ENCODE measurements at regions not wholly inside any gene's neighbourhood (a gene's known extent, or its start where the extent isn't known, plus 50 kb on each side); places are given as distances from the start of the nearest gene placed in this dataset.
"Not testable (repeated sequence)": the region's sequence is repeated elsewhere in the genome, so short reads cannot be mapped to it uniquely, and the experiment has no call there.

GRCh38 chr7:81473236-81473635, 296.6 kb downstream of the HGF start:
- DNase-seq: no peak

GRCh38 chr7:81470724-81471379, 299.0 kb downstream of the HGF start:
- DNase-seq: no peak

- DNase-seq: no peak
Measured at GRCh38 chr7:81469869-81470723, 299.8 kb downstream of the HGF start.

DNA sequence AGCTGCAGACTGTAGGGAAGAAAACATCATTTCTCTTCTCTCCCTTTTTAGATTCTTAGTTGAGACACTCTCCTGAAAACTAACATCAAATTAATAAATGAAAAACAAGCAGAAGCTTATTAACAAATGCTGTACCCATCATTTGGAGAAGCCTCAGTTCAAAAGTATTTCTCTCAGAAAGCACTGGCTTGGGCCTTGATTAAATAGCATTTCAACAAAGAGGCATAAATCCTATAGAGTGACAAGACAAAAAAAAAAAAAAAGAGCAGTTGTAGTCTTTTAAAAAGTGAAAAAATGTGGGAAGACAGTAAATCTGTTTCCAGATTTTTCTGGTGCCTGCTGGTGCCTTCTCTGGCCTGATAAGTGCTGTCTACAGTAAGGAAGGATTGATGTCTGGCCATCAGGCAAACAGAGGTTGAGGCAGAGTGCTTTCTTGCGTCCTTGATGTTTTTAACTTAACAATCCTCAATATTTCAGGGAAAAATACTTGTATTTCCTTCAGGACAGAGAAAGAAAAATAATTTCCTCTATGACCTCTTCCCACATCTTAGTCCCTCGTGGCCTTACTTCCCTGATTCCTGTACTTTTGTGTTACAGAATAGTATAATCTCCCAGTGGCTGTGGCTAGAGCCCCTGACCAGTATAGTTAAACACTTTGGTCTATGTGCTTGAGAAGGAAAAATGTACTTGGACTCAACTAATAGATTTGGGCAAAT, 300.5 kb downstream of the HGF start:
- no peak for DNase-seq

GRCh38 chr7:81468526-81468925, 301.3 kb downstream of the HGF start:
- no peak for DNase-seq

DNA sequence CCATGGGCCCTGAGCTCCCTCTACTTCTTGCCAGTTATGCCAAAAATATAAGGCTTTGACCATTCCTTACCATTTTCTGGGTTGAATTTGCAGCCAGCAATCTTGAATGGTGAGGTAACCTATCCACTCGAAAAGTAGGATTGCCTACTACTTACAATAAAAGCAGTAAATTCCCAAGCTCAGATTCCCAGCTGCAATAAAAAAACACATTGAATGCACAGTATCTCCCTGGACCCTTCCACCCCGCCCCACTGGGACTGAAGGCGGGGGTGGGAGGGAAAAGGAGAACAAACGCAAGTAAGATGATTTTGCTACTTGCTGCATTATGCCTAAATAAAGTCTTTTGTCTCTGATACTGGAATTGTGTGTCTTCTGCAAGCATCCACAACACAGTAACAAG, 301.9 kb downstream of the HGF start:
- DNase-seq: no peak

DNA sequence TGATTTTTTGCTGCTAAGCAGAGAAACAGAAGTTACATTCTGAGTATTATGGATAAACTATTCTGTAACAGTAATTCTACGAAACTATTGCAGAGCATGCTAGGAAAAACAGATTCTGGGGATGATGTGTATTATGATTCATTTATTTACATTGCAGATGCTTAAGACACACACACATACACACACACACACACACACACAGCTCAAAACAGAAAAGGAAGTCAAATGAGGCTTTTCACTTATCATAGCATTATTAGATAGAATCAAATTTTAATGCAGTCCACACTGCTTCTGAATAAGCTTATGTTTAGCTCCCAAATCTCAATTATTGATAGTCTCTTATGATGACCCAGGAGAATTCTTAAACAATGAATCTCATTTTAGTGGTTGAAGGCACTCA, 307.2 kb downstream of the HGF start:
- no peak for DNase-seq

GRCh38 chr7:81460250-81461045, 309.4 kb downstream of the HGF start:
- no peak for DNase-seq

GRCh38 chr7:81459485-81459884, 310.4 kb downstream of the HGF start:
- no peak for DNase-seq

DNA sequence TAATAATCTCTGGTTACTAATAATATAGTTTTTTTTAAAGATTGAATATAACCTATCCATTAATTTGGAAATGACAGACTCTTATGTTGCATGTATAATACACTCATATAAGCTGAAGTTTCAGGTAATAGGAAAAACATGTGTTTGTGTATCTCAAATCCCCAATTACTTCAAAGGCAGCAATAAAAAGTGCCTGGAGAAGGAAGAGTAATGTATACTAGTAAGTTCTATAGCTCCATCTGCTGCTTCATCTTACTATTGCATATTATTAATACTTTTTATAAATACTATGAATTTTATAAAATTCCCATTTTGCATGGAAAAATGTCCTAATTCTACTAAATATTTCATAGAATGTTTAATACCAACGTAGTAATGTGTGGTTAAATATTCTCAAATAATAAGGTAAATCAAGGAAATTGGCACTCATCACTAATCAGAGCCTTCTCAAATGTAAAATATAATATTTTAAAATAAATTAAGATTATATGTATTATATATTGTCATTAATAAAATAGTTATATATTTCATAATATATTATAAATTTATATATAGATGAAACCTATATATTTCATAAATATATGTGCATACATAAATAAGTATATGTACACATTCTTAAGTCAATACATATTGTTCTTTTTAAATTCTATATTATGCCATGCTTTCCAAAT, 311.9 kb downstream of the HGF start:
- no peak for DNase-seq

DNA sequence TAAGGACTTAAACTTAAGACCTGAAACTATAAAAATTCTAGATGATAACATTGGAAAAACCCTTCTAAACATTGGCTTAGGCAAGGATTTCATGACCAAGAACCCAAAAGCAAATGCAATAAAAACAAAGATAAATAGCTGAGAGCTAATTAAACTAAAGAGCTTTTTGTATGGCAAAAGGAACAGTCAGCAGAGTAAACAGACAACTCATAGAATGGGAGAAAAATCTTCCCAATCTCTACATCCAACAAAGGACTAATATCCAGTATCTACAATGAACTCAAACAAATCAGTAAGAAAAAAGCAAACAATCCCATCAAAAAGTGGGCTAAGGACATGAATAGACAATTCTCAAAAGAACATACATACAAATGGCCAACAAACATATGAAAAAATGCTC, 316.1 kb downstream of the HGF start:
- not testable (repeated sequence) for DNase-seq

DNA sequence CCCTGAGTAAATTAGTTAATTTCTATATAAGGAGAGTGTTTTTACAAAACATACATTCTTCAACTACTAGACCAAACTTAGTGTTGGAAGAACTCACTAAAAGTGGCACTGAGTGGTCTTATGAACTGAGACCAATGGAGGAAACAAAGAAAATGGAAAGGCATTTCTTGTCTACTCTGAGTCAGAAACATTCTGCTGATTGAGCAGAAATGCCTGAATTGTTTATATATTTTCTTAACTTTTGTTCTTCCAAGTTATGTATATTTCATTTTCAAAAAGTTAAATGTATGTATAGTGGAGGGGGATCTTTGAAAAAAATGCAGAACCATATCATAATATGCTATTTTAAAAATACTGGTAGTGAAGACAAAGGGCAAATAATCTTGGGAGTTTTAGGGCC, 320.7 kb downstream of the HGF start:
- DNase-seq: no peak

DNA sequence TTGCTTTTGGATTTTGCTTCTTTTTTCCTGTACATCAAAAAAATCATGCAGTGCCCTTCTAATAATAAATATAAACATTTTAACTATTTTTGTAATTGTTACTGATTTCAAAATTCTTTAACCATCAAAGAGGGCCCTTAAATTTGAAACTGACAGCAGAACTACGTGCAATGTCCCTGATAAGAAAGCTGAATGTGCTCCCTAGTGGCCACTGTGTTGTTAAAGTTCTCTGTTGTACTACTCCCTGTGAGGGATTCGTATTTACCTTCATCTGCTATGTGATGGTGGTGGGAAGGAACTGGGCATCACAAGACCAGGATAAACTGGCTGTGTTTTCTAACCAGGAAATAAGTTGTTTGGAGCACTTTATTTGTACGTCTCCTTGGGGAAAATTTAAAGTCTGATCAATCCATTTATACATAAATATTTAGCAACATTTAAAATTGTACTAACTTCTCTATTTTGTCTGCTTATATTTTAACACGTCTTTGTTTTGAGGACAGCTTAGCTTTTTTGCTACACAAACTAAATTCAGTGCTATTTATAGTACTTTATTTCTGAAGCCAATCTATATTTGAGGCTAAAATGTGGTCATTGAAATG, 322.4 kb downstream of the HGF start:
- no peak for DNase-seq

DNA sequence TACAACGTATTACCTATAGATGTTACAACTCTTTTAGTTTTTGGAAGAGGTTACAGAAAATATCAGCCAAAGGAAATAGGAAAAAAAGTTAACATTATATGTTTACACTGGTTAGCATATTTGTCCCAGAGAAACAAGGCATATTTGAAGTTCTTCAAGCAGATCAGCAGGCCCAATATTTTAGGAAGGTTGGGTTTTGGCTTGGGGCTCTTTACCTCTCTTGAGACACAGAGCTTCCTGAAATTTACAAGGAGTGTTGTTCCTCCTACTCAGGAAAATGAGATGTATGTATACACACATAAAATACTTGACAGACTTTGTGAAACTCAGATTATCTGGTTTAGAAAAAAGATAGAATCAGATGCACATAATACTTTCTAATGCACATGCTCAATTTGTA, 323.6 kb downstream of the HGF start:
- no peak for DNase-seq

DNA sequence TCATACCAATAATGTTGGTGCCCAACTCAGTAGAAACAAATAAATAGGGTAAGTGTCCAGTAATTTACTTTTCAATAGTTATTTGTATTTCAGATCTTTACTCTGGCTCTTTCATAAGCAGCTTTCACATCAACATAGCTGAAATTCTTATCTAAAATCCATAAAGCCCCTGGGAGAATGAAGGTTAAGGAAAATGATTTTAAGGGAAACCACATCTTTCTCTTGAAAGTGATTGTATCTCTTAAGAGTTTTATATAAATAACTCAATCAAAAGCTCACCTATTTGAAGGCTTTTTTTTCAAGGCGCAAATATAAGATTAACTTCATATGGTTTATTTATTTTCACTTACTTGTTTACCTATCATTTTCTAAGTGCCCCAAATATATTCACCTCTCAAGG, 324.4 kb downstream of the HGF start:
- DNase-seq: no peak

DNA sequence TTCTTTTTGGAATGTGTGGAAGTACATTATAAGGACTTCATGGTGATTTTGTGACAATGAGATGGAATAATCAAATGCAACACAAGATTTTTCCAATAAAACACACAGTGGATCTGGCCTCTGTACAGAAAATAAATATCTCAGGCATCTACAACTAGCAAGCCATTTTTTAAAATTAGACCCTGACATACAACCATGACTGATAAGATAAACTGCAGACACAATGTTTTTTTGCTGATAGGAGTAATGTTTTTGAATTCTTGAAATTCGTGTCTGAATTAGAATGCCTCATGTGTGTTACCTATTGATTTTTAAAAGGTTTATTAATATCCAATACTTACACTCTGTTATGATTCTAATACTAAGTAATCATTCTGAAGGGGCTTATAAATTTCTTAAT, 328.1 kb downstream of the HGF start:
- DNase-seq: no peak

DNA sequence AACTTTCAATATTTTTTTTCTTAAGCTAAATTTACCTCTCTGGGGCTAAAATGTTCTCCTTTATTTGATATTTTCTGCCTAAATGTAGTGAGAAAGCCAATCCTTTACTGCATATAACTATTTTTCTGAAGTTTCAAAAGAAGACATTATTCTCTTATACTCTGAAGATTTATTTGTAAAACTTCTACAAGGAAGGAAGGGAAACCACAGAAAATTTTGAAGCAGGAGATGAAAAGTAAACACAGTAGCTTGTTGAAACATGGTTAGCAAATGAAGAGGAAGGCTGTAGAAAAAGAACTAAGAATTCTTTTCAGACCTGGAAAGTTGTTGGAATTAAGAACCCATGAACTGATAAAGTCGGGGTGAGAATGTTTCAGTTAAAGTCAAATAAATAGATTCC, 330.3 kb downstream of the HGF start:
- DNase-seq: no peak

GRCh38 chr7:81437160-81437559, 332.7 kb downstream of the HGF start:
- DNase-seq: not testable (repeated sequence)

DNA sequence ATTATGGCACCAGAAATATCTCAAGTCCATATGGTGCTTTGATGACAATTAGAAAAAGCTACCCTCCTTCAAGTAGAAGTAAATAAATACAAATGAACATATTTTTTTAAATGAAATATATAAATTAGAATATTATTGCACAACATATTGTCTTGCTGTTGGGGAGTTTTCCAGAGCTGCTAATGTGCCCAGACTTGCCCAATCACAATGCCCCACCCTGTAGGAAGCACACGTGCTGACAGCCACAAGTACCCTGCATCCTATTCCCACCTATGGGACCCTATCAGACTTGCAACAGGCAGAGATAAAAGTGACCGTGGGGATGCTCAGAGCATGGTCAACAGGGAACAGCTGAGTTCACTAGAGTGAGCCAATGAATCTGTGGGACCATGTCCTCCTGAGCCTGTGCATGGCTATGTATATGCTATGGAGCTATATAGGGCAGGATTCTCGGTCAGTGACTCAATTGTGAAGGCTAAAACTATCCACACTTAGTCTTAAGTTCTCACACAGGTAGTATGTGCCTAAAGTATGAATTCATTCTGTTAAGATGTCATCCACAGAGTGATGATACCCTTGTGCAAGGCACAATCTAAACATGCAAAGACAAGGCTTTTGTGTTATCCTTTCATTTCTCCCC, 336.0 kb downstream of the HGF start:
- no peak for DNase-seq

- DNase-seq: no peak
Measured at GRCh38 chr7:81433206-81433605, 336.6 kb downstream of the HGF start.

DNA sequence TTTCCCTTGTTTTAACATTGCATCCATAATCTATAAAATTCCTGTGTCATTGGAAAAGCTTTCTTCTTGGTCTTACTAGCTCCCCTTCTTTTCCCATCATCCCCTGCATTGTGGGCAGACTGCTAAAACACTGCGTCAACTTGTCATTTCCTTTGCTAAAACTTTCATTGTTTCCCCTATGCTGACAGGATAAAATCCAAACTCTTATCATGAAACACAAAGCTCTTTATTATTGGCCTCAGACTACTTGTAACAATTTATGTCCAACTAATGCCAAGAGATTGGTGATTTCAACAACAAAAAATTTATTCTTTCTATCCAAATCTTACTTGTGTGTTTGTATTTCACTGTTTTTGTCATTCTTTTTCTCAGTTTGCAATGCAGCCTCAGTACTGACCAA, 339.1 kb downstream of the HGF start:
- DNase-seq: no peak

- DNase-seq: no peak
Measured at GRCh38 chr7:81430150-81430549, 339.7 kb downstream of the HGF start.
